ENCODE measurements at regions not wholly inside any gene's neighbourhood (a gene's known extent, or its start where the extent isn't known, plus 50 kb on each side); places are given as distances from the start of the nearest gene placed in this dataset.

GRCh38 chr1:201660931-201661822, 122.2 kb downstream of the NAV1 start:
- DNase-seq, result no peak

GRCh38 chr1:201661823-201662359, 123.0 kb downstream of the NAV1 start:
- DNase-seq, result no peak

- DNase-seq, result no peak
Observed at GRCh38 chr1:201662646-201663045, 123.7 kb downstream of the NAV1 start.

GRCh38 chr1:201663491-201664113, 124.7 kb downstream of the NAV1 start:
- no peak for DNase-seq

- no peak for DNase-seq
Observed at GRCh38 chr1:201665036-201665435, 126.1 kb downstream of the NAV1 start.

- DNase-seq, result no peak
Observed at GRCh38 chr1:201666102-201666501, 127.2 kb downstream of the NAV1 start.

GRCh38 chr1:201666645-201667044, 127.7 kb downstream of the NAV1 start:
- no peak for DNase-seq

GRCh38 chr1:201667479-201667878, 128.6 kb downstream of the NAV1 start:
- no peak for DNase-seq

- no peak for DNase-seq
Observed at GRCh38 chr1:201670517-201670916, 131.6 kb downstream of the NAV1 start.

- no peak for DNase-seq
Observed at GRCh38 chr1:201672685-201673084, 133.8 kb downstream of the NAV1 start.

- DNase-seq, result no peak
Observed at GRCh38 chr1:201673093-201673492, 134.2 kb downstream of the NAV1 start.

GRCh38 chr1:201673915-201674314, 135.0 kb downstream of the NAV1 start:
- no peak for DNase-seq

GRCh38 chr1:201675143-201675542, 136.2 kb downstream of the NAV1 start:
- no peak for DNase-seq

GRCh38 chr1:201676197-201676596, 137.3 kb downstream of the NAV1 start:
- no peak for DNase-seq

GRCh38 chr1:201676641-201677040, 137.7 kb downstream of the NAV1 start:
- DNase-seq, result no peak

- DNase-seq, result no peak
Observed at GRCh38 chr1:201678264-201679101, 139.6 kb downstream of the NAV1 start.

- DNase-seq, result no peak
Observed at GRCh38 chr1:201681375-201681774, 142.4 kb downstream of the NAV1 start.

- no peak for DNase-seq
Observed at GRCh38 chr1:201682964-201683363, 144.0 kb downstream of the NAV1 start.

GRCh38 chr1:201683397-201683796, 144.5 kb downstream of the NAV1 start:
- no peak for DNase-seq

GRCh38 chr1:201685485-201685884, 143.5 kb upstream of the IPO9 start:
- DNase-seq, result no peak

GRCh38 chr1:201686714-201687455, 142.1 kb upstream of the IPO9 start:
- no peak for DNase-seq

- DNase-seq, result no peak
Observed at GRCh38 chr1:201688514-201688913, 140.4 kb upstream of the IPO9 start.

All from activated T-cell treated with anti-CD3 and anti-CD28 coated beads, Interleukin-2, amount 50 U/mL, for 1 hour (primary cell).